Large intestine (tissue), 3 donors: ENCODE measurements at regions not wholly inside any gene's neighbourhood (a gene's known extent, or its start where the extent isn't known, plus 50 kb on each side); places are given as distances from the start of the nearest gene placed in this dataset.

ENCODE experiments used
- DNase-seq, 2 donors: peaks; one replicate each; pipeline versions ENCODE4 v3.0.0 to v3.0.0-alpha.2; 2013
- H3K27ac ChIP-seq: one replicate; pipeline ENCODE4 v1.5.1; 2013; ENCODE audit warnings: low read length
- H3K27me3 ChIP-seq: 2 replicates; pipeline ENCODE4 v1.6.1; 2013; ENCODE audit warnings: low read length; ENCODE audit not compliant: control insufficient read depth, insufficient read depth
- H3K36me3 ChIP-seq: 2 replicates; pipeline ENCODE4 v1.6.1; 2013; ENCODE audit warnings: low read length; ENCODE audit not compliant: control insufficient read depth, insufficient read depth
- H3K4me1 ChIP-seq: one replicate; pipeline ENCODE4 v1.6.1; 2013; ENCODE audit warnings: low read length; ENCODE audit not compliant: control insufficient read depth, insufficient read depth
- H3K4me3 ChIP-seq: one replicate; pipeline ENCODE4 v1.5.1; 2013; ENCODE audit warnings: low read length
- H3K9me3 ChIP-seq: one replicate; pipeline ENCODE4 v1.6.1; 2013; ENCODE audit warnings: mild to moderate bottlenecking, low read depth, low read length, moderate library complexity; ENCODE audit not compliant: control insufficient read depth
- WGBS: methylation state at CpG from one replicate; pipeline ENCODE4 v1.1.5; 2013; ENCODE audit warnings: low lambda C conversion rate; ENCODE audit not compliant: insufficient coverage; 5-methylcytosine and 5-hydroxymethylcytosine counted together

GRCh38 chr17:11082559-11082958 is 158.5 kb upstream of the SHISA6 start:
- Histone ChIP-seq H3K4me3 (no peak overlapping the region), H3K9me3 (no peaks in the 10 kb centered on the region), H3K27me3 (no peaks in the 10 kb centered on the region), H3K27ac (no peak overlapping the region), H3K4me1 (no peaks in the 10 kb centered on the region), H3K36me3 (no peaks in the 10 kb centered on the region)
- no peak for DNase-seq

DNA sequence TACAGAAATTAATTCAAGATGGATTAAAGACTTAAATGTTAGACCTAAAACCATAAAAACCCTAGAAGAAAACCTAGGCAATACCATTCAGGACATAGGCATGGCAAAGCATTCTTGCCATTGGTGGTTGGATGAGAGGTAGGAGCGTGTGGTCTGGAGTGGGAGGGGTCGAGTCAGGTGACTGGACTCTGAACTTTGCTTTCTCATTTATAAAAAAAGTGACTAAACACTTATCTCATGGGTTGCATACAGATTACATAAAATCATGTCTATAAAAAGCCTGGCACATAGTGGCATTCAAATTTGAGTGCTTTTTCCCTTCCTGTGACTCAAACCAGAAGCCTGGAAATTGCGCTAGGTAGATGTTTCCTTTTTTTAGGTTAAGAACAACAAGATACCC is 159.7 kb upstream of the SHISA6 start:
- DNase-seq = peak in 1 of 2 donors; percentile 2
- Histone ChIP-seq H3K4me3 (no peak overlapping the region), H3K36me3 (no peaks in the 10 kb centered on the region), H3K9me3 (no peaks in the 10 kb centered on the region), H3K27ac (no peak overlapping the region), H3K27me3 (no peaks in the 10 kb centered on the region), H3K4me1 (no peaks in the 10 kb centered on the region)
- WGBS = no CpG with 5 or more reads among the region's 3 CpGs

DNA sequence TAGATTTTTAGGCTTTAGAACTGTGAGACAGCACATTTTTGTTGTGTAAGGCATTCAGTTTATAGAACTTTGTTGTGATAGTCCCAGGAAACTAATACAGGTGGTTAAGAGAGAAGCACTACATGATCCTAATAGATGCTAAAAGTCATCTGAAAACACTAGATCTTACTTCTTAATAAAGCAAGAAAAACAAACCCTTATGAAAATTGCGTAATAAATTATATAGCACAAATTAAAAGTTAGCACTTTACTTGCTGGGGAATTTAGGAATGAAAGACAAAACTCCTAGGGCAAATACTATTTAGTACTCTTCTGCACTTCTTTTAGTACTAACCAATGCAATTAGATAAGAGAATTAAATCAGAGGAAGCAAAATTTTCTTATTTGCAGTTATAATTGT is 163.3 kb upstream of the SHISA6 start:
- Histone ChIP-seq H3K4me1 (no peaks in the 10 kb centered on the region), H3K4me3 (no peak overlapping the region), H3K36me3 (no peaks in the 10 kb centered on the region), H3K27me3 (no peaks in the 10 kb centered on the region), H3K9me3 (no peaks in the 10 kb centered on the region), H3K27ac (no peak overlapping the region)
- WGBS = 100% methylated on average over 1 of the region's 1 CpG
- no peak for DNase-seq

DNA sequence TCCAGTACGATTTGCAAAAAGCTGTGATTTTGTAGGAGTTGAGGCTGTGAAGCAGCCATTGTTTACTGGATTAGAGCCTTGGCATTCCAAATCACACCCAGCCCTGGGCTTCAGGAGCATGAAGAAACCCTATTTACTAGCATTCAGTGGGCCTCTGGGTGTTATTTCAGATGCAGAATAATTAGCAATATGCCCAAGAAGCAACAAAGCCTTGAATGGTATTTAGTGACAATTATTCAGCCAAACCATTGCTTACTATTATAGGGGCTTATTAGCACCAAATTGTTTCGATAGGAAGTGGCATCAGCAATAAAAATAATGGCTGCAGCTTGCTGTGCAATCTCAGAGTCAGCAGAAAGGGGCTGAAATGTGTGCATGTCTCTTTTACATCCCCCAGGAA is 166.6 kb upstream of the SHISA6 start:
- no peak for DNase-seq
- WGBS = no CpG with 5 or more reads among the region's 2 CpGs

GRCh38 chr17:11056926-11057325 is 184.1 kb upstream of the SHISA6 start:
- no peak for DNase-seq
- no peaks in the 10 kb centered on the region for H3K9me3 ChIP-seq
- no peaks in the 10 kb centered on the region for H3K36me3 ChIP-seq
- no peaks in the 10 kb centered on the region for H3K27me3 ChIP-seq
- no peak overlapping the region for H3K4me3 ChIP-seq
- H3K27ac ChIP-seq = no peak overlapping the region
- H3K4me1 ChIP-seq = no peaks in the 10 kb centered on the region

More for the DNA sequence above, 166.6 kb upstream of the SHISA6 start:
- H3K36me3 ChIP-seq = no peaks in the 10 kb centered on the region
- H3K4me3 ChIP-seq = no peak overlapping the region
- no peaks in the 10 kb centered on the region for H3K4me1 ChIP-seq
- no peaks in the 10 kb centered on the region for H3K9me3 ChIP-seq
- no peak overlapping the region for H3K27ac ChIP-seq
- no peaks in the 10 kb centered on the region for H3K27me3 ChIP-seq

- Histone ChIP-seq H3K4me1 (no peaks in the 10 kb centered on the region), H3K27ac (no peak overlapping the region), H3K27me3 (no peaks in the 10 kb centered on the region), H3K9me3 (no peaks in the 10 kb centered on the region), H3K36me3 (no peaks in the 10 kb centered on the region), H3K4me3 (no peak overlapping the region)
- no CpG with 5 or more reads among the region's 3 CpGs for WGBS
- DNase-seq = no peak
These were observed 187.2 kb upstream of the SHISA6 start for GRCh38 chr17:11053846-11054245.

DNA sequence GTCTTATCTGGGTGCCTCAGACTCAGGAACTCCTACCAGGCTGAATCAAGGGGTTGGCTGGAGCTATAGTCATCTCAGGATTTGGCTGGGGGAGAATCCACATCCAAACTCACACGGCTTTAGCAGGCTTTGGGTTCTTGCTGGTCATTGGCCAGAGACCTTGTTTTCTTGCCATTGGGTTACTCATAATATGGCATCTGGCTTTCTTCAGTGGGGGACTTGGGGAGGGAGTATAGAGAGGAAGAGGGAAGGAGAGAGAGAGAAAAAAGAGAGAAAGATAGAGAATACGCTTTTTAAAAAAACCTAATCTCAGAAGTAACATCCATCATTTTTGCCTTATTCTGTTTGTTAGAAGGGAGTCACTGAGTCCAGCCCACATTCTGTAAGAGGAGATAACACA is 191.5 kb upstream of the SHISA6 start:
- H3K27ac ChIP-seq = no peak overlapping the region
- no peaks in the 10 kb centered on the region for H3K36me3 ChIP-seq
- no peaks in the 10 kb centered on the region for H3K9me3 ChIP-seq
- WGBS = 93% methylated on average over 1 of the region's 2 CpGs
- no peaks in the 10 kb centered on the region for H3K27me3 ChIP-seq
- DNase-seq = no peak
- no peaks in the 10 kb centered on the region for H3K4me1 ChIP-seq
- H3K4me3 ChIP-seq = no peak overlapping the region

GRCh38 chr17:11047228-11047627 is 193.8 kb upstream of the SHISA6 start:
- Histone ChIP-seq H3K9me3 (no peaks in the 10 kb centered on the region), H3K4me1 (no peaks in the 10 kb centered on the region), H3K36me3 (no peaks in the 10 kb centered on the region), H3K27ac (no peak overlapping the region), H3K4me3 (no peak overlapping the region), H3K27me3 (no peaks in the 10 kb centered on the region)
- no peak for DNase-seq
- no CpG with 5 or more reads among the region's 2 CpGs for WGBS

GRCh38 chr17:11039342-11039741 is 201.5 kb upstream of the PIRT start:
- no peaks in the 10 kb centered on the region for H3K27me3 ChIP-seq
- DNase-seq = no peak
- WGBS = no CpG with 5 or more reads among the region's 1 CpG

GRCh38 chr17:11035681-11036080 is 197.8 kb upstream of the PIRT start:
- Histone ChIP-seq H3K4me1 (no peaks in the 10 kb centered on the region), H3K27me3 (no peaks in the 10 kb centered on the region), H3K36me3 (no peaks in the 10 kb centered on the region), H3K9me3 (no peaks in the 10 kb centered on the region), H3K4me3 (no peak overlapping the region), H3K27ac (no peak overlapping the region)
- 58% methylated on average over 2 of the region's 5 CpGs for WGBS
- DNase-seq = no peak

More at GRCh38 chr17:11039342-11039741, 201.5 kb upstream of the PIRT start:
- no peak overlapping the region for H3K4me3 ChIP-seq
- H3K4me1 ChIP-seq = no peaks in the 10 kb centered on the region
- H3K27ac ChIP-seq = no peak overlapping the region
- H3K36me3 ChIP-seq = no peaks in the 10 kb centered on the region
- no peaks in the 10 kb centered on the region for H3K9me3 ChIP-seq

GRCh38 chr17:11031787-11032186 is 193.9 kb upstream of the PIRT start:
- DNase-seq = no peak
- Histone ChIP-seq H3K27me3 (no peaks in the 10 kb centered on the region), H3K9me3 (no peaks in the 10 kb centered on the region), H3K36me3 (no peaks in the 10 kb centered on the region), H3K27ac (no peak overlapping the region), H3K4me3 (no peak overlapping the region), H3K4me1 (no peaks in the 10 kb centered on the region)
- WGBS = no CpG with 5 or more reads among the region's 4 CpGs
